ENCODE measurements at regions not wholly inside any gene's neighbourhood (a gene's known extent, or its start where the extent isn't known, plus 50 kb on each side); places are given as distances from the start of the nearest gene placed in this dataset.
A peak's percentile ranks its signal among the peaks of the same experiment; 100 is the strongest.

GRCh38 chr10:61067671-61068336, 123.8 kb upstream of the RHOBTB1 start:
- Histone ChIP-seq H3K9me3 (no peaks in the 10 kb centered on the region), H3K4me3 (no peak overlapping the region), H3K36me3 (ENCODE audit: insufficient read depth in 1 of 2, low read depth in 1 of 2) (no peaks in the 10 kb centered on the region), H3K27me3 (ENCODE audit: insufficient read depth in 3 of 3, low read length in 2 of 3) (peaks cover 0 to 1% (median 0%) of the 10 kb centered on the region in 3 donors), H3K4me1 (peaks cover 8% of the 10 kb centered on the region), H3K27ac (no peak overlapping the region)
- 33 to 44% (median 34%) methylated on average over 4 of the region's 4 CpGs for WGBS, 3 donors
- intact Hi-C loops (cut with DNase I) = no loop called here
- TF ChIP-seq CTCF (IDR thresholded peaks at IDR 0.05) = no peak
- ATAC-seq (peak in 3 of 4 donors; percentile 37 to 83 (median 67)), DNase-seq (no peak)

- H3K4me1 ChIP-seq = peaks cover 8% of the 10 kb centered on the region
- DNase-seq = no peak
- no peak overlapping the region for H3K4me3 ChIP-seq
- no peak for TF ChIP-seq CTCF (IDR thresholded peaks at IDR 0.05)
- peaks cover 0 to 1% (median 0%) of the 10 kb centered on the region in 3 donors for H3K27me3 ChIP-seq (ENCODE audit: insufficient read depth in 3 of 3, low read length in 2 of 3)
- H3K36me3 ChIP-seq (ENCODE audit: insufficient read depth in 1 of 2, low read depth in 1 of 2) = no peaks in the 10 kb centered on the region
- WGBS, 3 donors = 33 to 44% (median 43%) methylated on average over 7 of the region's 7 CpGs
- intact Hi-C loops (cut with DNase I) = no loop called here
- H3K27ac ChIP-seq = no peak overlapping the region
- no peak for ATAC-seq
- no peaks in the 10 kb centered on the region for H3K9me3 ChIP-seq
Observed at GRCh38 chr10:61066661-61067344, 122.8 kb upstream of the RHOBTB1 start.

- TF ChIP-seq CTCF (IDR thresholded peaks at IDR 0.05) = no peak
- Histone ChIP-seq H3K36me3 (ENCODE audit: insufficient read depth in 1 of 2, low read depth in 1 of 2) (no peaks in the 10 kb centered on the region), H3K9me3 (no peaks in the 10 kb centered on the region), H3K4me3 (no peak overlapping the region), H3K27me3 (ENCODE audit: insufficient read depth in 3 of 3, low read length in 2 of 3) (peaks cover 0 to 1% (median 0%) of the 10 kb centered on the region in 3 donors), H3K27ac (no peak overlapping the region), H3K4me1 (peaks cover 8% of the 10 kb centered on the region)
- no peak for DNase-seq
- 94 to 97% (median 96%) methylated on average over 2 of the region's 2 CpGs for WGBS, 3 donors
- ATAC-seq = no peak
- intact Hi-C loops (cut with DNase I) = no loop called here
Observed at GRCh38 chr10:61065051-61065450, 121.1 kb upstream of the RHOBTB1 start.

GRCh38 chr10:61064356-61064755, 120.4 kb upstream of the RHOBTB1 start:
- Histone ChIP-seq H3K36me3 (ENCODE audit: insufficient read depth in 1 of 2, low read depth in 1 of 2) (no peaks in the 10 kb centered on the region), H3K4me1 (peaks cover 8% of the 10 kb centered on the region), H3K27me3 (ENCODE audit: insufficient read depth in 3 of 3, low read length in 2 of 3) (peaks cover 0 to 1% (median 0%) of the 10 kb centered on the region in 3 donors), H3K9me3 (no peaks in the 10 kb centered on the region), H3K4me3 (no peak overlapping the region), H3K27ac (no peak overlapping the region)
- DNase-seq (no peak), ATAC-seq (no peak)
- WGBS, 3 donors = 97 to 98% (median 97%) methylated on average over 4 of the region's 4 CpGs
- intact Hi-C loops (cut with DNase I) = no loop called here
- no peak for TF ChIP-seq CTCF (IDR thresholded peaks at IDR 0.05)
